HepG2 (cell line): ENCODE measurements at regions not wholly inside any gene's neighbourhood (a gene's known extent, or its start where the extent isn't known, plus 50 kb on each side); places are given as distances from the start of the nearest gene placed in this dataset.

Source experiments
- ATF3 ChIP-seq: sonication (generic); formaldehyde crosslinking; IDR thresholded peaks from 2 replicates; pipeline ENCODE4 v1.4.0; 2020; ENCODE audit warnings: missing genetic modification reagents
- CREB1 ChIP-seq, 2 experiments: fragments of 450-650 bp in 1 of 2; IDR thresholded peaks; 2 replicates each; pipeline ENCODE4 v1.6.1; 2016 to 2017; ENCODE audit warnings: control low read depth in 1 of 2, mild to moderate bottlenecking in 1 of 2, missing compliant biosample characterization in 1 of 2, missing genetic modification characterization in 1 of 2
- DPF2 ChIP-seq: sonication (generic); formaldehyde crosslinking; IDR thresholded peaks from 2 replicates; pipeline ENCODE4 v1.4.0; 2020; ENCODE audit warnings: mild to moderate bottlenecking, low read depth, missing genetic modification reagents, borderline replicate concordance
- JUN ChIP-seq: sonication (generic); formaldehyde crosslinking; IDR thresholded peaks from 2 replicates; pipeline ENCODE4 v1.4.0; 2020; ENCODE audit warnings: mild to moderate bottlenecking, missing genetic modification reagents
- SRSF1 ChIP-seq: fragments of 200-400 bp; formaldehyde crosslinking; optimal IDR thresholded peaks from 2 replicates; pipeline ENCODE3; 2017; ENCODE audit warnings: mild to moderate bottlenecking, low read depth, low read length, moderate library complexity
- ZFX ChIP-seq: sonication (generic); formaldehyde crosslinking; IDR thresholded peaks from 2 replicates; pipeline ENCODE4 v1.4.0; 2020; ENCODE audit warnings: mild to moderate bottlenecking, low read depth, missing genetic modification reagents, moderate library complexity
- TF ChIP-seq, protein P1 (sequence below): sonication (generic); formaldehyde crosslinking; IDR thresholded peaks from 2 replicates; pipeline ENCODE4 v1.5.0; 2020; ENCODE audit warnings: missing genetic modification reagents

DNA sequence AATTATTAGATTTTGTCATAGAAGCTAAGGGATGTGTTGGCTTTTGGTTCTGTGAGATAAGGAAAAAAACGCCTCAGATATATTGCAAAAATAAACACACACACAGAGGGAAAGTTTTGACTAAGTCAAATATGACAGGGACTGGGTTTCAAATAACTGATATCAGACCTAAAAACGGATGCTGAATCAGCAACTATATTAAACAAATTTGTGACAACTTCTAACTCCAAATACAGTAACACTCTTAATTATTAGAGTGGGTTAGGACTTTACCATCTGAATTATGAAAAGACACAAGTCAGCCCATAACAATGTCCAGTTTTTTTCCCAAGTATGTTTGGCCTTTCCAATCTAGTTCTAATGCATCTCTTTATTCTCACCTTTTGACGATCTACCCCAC is 2693.1 kb downstream of the ARAP2 start:
- TF ChIP-seq CREB1 (IDR thresholded peaks at IDR 0.05) (no peak), CREB1 (CRISPR knock-in tag; IDR thresholded peaks at IDR 0.05) (no peak), SRSF1 (no peak), ATF3 (CRISPR knock-in tag) (no peak), ZFX (no peak), JUN (no peak), DPF2 (CRISPR knock-in tag) (no peak)
- TF ChIP-seq, protein P1, sequence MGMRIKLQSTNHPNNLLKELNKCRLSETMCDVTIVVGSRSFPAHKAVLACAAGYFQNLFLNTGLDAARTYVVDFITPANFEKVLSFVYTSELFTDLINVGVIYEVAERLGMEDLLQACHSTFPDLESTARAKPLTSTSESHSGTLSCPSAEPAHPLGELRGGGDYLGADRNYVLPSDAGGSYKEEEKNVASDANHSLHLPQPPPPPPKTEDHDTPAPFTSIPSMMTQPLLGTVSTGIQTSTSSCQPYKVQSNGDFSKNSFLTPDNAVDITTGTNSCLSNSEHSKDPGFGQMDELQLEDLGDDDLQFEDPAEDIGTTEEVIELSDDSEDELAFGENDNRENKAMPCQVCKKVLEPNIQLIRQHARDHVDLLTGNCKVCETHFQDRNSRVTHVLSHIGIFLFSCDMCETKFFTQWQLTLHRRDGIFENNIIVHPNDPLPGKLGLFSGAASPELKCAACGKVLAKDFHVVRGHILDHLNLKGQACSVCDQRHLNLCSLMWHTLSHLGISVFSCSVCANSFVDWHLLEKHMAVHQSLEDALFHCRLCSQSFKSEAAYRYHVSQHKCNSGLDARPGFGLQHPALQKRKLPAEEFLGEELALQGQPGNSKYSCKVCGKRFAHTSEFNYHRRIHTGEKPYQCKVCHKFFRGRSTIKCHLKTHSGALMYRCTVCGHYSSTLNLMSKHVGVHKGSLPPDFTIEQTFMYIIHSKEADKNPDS (CRISPR knock-in tag) = no peak
